COLO829 (cell line): ENCODE measurements at regions not wholly inside any gene's neighbourhood (a gene's known extent, or its start where the extent isn't known, plus 50 kb on each side); places are given as distances from the start of the nearest gene placed in this dataset.
"Not testable (repeated sequence)": the region's sequence is repeated elsewhere in the genome, so short reads cannot be mapped to it uniquely, and the experiment has no call there.

Experiments used
- DNase-seq: peaks from one replicate; pipeline ENCODE4 v3.0.0; 2012; ENCODE audit warnings: low spot score

- DNase-seq = no peak
These were observed 135.4 kb downstream of the PPP1R3A start for GRCh38 chr7:113783403-113783802.

GRCh38 chr7:113775804-113776203, 143.0 kb downstream of the PPP1R3A start:
- DNase-seq = no peak

GRCh38 chr7:113775401-113775800, 143.4 kb downstream of the PPP1R3A start:
- DNase-seq = no peak

GRCh38 chr7:113774182-113774807, 144.5 kb downstream of the PPP1R3A start:
- peak; percentile 65 for DNase-seq

GRCh38 chr7:113770146-113770738, 148.6 kb downstream of the PPP1R3A start:
- DNase-seq = no peak

- peak; percentile 67 for DNase-seq
These were observed 150.4 kb downstream of the PPP1R3A start for GRCh38 chr7:113768387-113768786.

GRCh38 chr7:113764401-113765035, 154.3 kb downstream of the PPP1R3A start:
- DNase-seq = no peak

- no peak for DNase-seq
These were observed 155.6 kb downstream of the PPP1R3A start for GRCh38 chr7:113763226-113763625.

GRCh38 chr7:113756250-113756649, 162.6 kb downstream of the PPP1R3A start:
- DNase-seq = no peak

- no peak for DNase-seq
These were observed 166.1 kb downstream of the PPP1R3A start for GRCh38 chr7:113752689-113753088.

- DNase-seq = no peak
These were observed 166.5 kb downstream of the PPP1R3A start for GRCh38 chr7:113752289-113752688.

GRCh38 chr7:113751547-113751946, 167.3 kb downstream of the PPP1R3A start:
- no peak for DNase-seq

- DNase-seq = not testable (repeated sequence)
These were observed 170.4 kb downstream of the PPP1R3A start for GRCh38 chr7:113748385-113748784.

- peak; percentile 13 for DNase-seq
These were observed 175.8 kb downstream of the PPP1R3A start for GRCh38 chr7:113742946-113743431.

- no peak for DNase-seq
These were observed 176.4 kb downstream of the PPP1R3A start for GRCh38 chr7:113742377-113742776.

GRCh38 chr7:113731571-113731970, 187.2 kb downstream of the PPP1R3A start:
- no peak for DNase-seq

- DNase-seq = peak; percentile 79
These were observed 188.4 kb downstream of the PPP1R3A start for GRCh38 chr7:113730309-113730955.

GRCh38 chr7:113727486-113727885, 191.3 kb downstream of the PPP1R3A start:
- no peak for DNase-seq

- no peak for DNase-seq
These were observed 196.8 kb downstream of the PPP1R3A start for GRCh38 chr7:113722006-113722405.

GRCh38 chr7:113717739-113718138, 201.1 kb downstream of the PPP1R3A start:
- DNase-seq = no peak

GRCh38 chr7:113715981-113716856, 202.6 kb downstream of the PPP1R3A start:
- DNase-seq = peak; percentile 76

GRCh38 chr7:113715262-113715661, 203.5 kb downstream of the PPP1R3A start:
- no peak for DNase-seq
